Right renal pelvis (tissue), 4 donors: ENCODE measurements at regions not wholly inside any gene's neighbourhood (a gene's known extent, or its start where the extent isn't known, plus 50 kb on each side); places are given as distances from the start of the nearest gene placed in this dataset.

Experiments
- DNase-seq, 4 donors: peaks; one replicate each; pipeline ENCODE4 v3.0.0-alpha.2; 2013; ENCODE audit warnings: low read depth in 4 of 4, low spot score in 3 of 4, missing footprints in 1 of 4

DNA sequence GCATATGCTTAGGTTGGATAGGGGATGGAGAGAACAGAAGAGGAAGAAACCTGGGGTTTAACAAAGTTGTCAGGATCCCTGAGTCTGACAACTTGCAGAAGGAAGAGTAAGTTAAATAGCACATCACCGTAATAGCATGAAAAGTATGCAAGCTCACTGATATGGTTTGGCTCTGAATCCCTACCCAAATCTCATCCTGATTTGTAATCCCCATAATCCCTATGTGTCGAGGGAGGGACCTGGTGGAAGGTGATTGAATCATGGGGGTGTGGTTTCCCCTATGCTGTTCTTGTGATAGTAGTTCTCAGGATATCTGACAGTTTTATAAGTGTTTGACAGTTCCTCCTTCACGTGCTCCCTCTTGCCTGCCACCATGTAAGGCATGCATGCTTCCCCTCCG, 193.3 kb downstream of the PSAT1 start:
- no peak for DNase-seq

- DNase-seq: no peak
Observed at GRCh38 chr9:78491402-78491801, 194.5 kb downstream of the PSAT1 start.

DNA sequence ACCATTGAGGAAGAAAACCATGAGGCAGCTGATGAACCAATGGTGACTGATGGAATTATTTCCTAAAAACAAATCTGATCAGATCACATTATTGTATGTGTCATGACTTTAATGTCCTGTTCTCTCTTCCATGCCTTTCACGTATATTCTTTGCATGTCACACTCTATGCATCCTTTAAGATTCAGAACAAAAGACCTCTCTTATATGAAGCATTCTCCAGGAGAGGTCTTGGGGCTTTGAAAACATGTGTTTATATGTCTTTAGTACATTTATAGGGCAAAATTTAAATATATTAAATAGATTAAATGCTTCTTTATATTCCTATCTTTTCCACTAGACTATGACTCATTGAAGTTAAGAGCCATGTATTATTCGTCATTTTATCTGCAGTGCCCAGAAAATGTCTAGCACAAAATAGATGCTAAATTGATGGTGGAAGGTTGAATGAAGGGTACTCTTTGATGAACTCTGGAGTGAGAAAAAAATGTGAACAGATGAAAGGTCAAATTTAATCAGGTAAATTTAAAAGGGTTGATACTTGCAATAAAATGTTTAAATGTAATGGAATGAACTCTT, 196.3 kb downstream of the PSAT1 start:
- DNase-seq: no peak

GRCh38 chr9:78502566-78502965, 205.6 kb downstream of the PSAT1 start:
- DNase-seq: no peak

GRCh38 chr9:78505546-78505945, 208.6 kb downstream of the PSAT1 start:
- no peak for DNase-seq

DNA sequence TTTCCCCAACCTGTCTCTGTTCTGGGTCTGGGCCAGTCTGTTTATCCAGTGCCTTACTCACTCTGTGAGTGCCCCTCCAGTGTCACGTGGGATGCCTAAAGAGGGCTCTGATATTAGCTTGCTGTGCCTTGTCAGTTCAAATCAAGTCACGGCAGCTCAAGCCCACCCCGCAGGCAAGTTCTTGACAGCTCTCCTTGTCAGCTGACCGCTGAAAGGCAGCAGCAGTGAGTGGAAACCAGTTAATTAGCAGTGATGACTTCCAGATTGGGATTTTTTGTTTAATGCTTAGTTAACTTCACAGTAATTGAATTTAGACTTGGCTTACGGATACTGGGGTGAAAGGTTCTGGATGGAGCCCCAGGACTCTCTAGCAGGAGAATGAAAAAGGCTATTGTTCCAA, 210.1 kb downstream of the PSAT1 start:
- peak in 1 of 4 donors; percentile 28 for DNase-seq

- DNase-seq: no peak
Observed at GRCh38 chr9:78510035-78510434, 213.1 kb downstream of the PSAT1 start.

DNA sequence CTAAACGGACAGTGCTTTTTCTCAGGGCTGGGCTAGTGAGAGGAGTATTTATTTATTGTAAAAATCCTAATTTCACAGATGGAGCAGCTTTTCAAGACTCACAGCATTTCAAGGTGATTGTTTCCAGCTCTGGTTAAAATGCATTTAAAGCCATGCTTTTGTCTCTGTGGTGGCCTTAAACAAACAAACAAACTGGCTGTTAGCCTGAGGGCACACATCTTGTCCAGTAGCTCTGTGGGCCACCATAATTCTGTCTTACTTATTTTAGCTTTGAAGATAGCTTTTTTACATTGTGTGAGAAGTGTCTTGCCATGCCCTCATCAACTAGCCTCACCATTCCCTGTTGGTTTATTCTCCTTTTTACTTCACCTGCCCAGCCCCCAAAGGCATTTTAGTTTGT, 218.2 kb downstream of the PSAT1 start:
- DNase-seq: no peak

- no peak for DNase-seq
Observed at GRCh38 chr9:78519786-78520185, 222.9 kb downstream of the PSAT1 start.

DNA sequence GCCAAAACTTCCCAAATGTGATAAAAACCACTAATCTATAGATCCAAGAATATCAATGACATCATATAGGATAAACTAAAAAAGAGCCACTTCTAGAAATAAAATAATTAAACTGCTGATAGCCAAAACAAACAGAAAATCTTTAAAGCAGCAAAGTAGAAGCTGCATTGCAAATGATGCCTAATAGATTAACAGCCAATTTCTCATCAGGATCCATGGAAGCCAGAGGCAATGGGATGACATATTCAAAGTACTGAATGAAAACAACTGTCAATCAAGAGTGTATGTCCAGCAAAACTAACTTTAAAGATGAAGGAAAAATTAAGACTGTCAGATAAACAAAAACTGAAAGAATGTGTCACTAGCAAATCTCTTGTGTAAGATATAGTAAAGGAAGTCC, 224.8 kb downstream of the PSAT1 start:
- no peak for DNase-seq

GRCh38 chr9:78525986-78526560, 229.1 kb downstream of the PSAT1 start:
- no peak for DNase-seq

GRCh38 chr9:78533500-78533899, 236.6 kb downstream of the PSAT1 start:
- DNase-seq: no peak

DNA sequence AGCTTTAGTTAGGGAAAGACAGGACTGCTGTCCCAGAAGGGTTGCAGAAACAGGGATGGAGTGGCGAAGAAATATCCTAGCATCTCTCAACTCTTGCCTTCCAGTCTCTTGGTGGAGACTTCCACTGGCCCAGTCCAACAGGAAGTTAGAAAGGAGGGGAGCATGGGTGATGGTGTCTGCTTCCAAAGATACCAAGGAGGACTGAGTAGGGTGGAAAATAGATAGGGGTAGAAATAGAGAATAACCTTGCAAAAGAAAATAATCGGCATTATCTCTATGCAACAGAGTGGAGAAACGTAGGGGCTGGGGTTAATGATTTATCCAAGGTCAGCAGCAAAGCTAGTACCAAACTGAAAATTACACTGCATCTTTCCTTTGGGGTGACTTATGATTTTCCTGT, 242.3 kb downstream of the PSAT1 start:
- DNase-seq: no peak

- no peak for DNase-seq
Observed at GRCh38 chr9:78539904-78540303, 243.0 kb downstream of the PSAT1 start.

DNA sequence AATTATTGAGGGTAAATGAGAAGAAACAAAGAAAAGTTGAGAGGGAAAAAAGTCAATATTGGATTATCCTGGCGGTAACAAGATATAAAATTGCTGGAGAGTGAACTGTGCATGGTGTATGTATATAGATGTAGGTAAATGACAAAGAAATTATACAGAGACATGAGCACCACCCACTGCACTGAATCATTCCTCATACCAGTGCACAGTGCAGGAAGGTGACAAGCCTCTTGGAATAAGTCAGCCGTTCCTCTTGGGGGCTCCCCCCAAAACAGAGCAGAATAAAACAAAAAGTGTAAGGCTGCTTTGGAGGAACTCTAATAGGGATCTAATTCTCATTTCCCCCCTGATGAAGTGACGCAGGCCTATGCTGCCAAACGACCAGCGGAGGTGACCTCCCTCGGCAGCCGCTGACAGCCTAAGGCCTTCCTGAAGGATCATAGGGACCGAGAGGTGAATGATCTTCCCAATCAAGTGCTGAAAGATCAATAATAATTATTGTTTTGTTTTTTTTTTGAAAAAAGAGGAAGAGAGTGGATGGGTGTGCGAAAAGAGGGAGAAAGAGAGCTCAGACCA, 245.0 kb downstream of the PSAT1 start:
- DNase-seq: no peak

GRCh38 chr9:78542491-78543181, 245.7 kb downstream of the PSAT1 start:
- DNase-seq: no peak

DNA sequence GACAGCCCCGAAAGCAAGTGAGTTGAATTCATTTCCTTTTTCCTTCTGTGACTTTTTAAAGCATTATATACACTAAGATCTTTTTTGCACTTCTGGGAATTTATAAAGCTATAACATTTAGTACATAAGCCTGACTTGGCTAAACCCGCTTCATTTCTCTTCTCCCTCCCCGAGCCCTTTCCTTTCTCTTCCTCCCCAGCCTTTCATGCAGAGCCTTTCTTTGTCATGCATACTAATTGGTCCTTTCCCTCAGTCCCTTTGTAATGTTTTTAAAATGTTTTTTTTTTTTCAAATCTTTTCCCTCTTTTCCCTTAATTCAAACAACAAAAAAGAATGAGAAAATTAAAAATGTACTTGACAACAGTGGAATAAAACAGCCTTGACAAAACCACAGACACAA, 246.4 kb downstream of the PSAT1 start:
- no peak for DNase-seq

DNA sequence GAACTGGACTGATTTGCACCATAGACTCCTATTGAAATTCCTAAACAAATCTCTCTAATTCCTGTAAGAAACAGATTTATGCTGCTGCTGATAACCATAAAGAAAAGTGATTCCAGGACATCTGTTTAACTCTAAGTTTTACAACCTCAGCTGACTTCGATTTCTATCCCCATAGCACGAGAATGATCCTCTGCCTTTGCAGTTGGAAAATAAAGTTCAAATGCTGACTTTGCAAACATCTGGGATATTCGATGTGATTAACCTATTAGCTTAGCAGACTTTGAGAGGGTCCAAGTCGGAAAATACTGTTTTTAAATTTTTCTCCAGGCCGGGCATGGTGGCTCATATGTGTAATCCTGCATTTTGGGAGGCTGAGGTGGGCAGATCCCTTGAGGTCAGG, 247.3 kb downstream of the PSAT1 start:
- no peak for DNase-seq

DNA sequence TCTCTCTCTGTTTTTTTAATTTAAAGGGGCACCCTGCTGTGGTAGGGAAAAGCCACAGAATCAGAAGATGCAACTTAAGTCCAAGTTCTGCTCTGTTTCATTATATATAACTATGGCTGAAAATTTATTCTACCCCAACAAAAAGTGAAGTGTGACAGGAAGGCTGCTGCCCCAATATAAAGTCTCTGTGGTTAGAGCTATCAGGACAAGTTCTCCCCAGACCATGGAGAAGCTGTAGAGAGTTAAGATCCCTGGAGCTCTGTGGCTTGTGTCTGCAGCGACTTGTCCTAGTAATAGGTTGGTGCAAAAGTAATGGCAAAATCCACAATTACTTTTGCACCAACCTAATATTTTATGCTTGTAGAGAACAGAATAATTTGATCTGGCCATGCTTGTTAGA, 250.9 kb downstream of the PSAT1 start:
- no peak for DNase-seq

- DNase-seq: no peak
Observed at GRCh38 chr9:78548670-78549069, 251.7 kb downstream of the PSAT1 start.

- DNase-seq: peak in 1 of 4 donors; percentile 23
Observed at GRCh38 chr9:78549711-78550110, 252.8 kb downstream of the PSAT1 start.

GRCh38 chr9:78552802-78553201, 255.9 kb downstream of the PSAT1 start:
- no peak for DNase-seq
